HK-2 (cell line): ENCODE measurements at regions not wholly inside any gene's neighbourhood (a gene's known extent, or its start where the extent isn't known, plus 50 kb on each side); places are given as distances from the start of the nearest gene placed in this dataset.
"Not testable (repeated sequence)": the region's sequence is repeated elsewhere in the genome, so short reads cannot be mapped to it uniquely, and the experiment has no call there.

ENCODE experiments used
- DNase-seq: peaks from one replicate; pipeline ENCODE4 v3.0.0-alpha.2; 2018; ENCODE audit not compliant: unreplicated experiment

DNA sequence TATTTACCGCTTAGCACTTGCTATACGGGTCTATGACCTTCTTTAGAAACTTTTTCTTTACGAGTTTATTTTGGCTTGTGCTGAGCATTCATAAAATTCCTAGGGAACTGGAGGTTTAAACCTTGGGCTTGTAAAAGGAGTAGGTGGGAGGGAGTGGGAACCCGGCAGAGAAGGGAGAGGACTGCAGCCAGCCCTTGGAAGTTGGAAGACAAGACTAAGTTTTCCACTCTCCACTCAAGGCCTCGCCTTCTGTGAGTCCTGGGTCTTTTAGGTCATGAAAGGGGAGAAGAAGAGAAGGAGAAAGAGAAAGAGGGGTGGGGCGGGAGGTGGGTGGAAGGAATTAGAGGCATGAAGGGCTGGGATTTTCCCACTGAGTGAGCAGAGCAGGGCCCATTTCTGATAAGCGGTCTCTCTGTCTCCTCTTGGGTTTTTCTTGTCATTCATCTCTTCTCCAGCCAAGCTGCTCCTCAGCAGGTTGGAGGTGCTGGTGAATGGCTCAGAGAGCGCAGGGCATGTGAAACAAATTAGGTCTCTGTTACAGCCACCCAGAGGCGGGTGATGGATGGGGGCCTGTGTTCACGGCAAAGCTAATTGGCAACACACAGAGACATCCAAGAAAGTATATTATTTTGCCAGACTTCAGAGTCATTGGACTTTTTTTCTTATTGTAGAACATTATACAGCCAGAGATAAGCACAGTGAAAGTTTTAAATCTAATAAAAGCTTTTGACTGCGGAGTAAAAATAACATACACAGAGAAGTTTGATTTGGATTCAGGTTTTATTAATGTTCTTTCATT is 247.3 kb downstream of the FOXD2 start:
- DNase-seq: no peak

DNA sequence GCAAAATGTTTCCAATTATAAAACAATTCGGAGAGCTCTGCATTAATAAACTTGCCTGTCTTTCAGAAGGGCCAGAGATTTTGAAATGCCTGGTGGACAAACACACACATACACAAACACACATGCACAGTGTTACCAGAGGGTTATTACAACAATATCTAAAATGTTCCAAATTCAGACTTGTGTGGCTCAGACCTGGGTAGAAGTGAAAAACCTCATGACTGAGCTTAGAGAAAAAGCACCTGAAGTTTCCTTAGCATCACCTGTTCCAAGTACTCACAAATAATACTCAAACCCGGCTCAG is 247.9 kb downstream of the FOXD2 start:
- no peak for DNase-seq

GRCh38 chr1:47686731-47687630 is 249.1 kb downstream of the FOXD2 start:
- no peak for DNase-seq

GRCh38 chr1:47687631-47688460 is 250.0 kb downstream of the FOXD2 start:
- DNase-seq: no peak

DNA sequence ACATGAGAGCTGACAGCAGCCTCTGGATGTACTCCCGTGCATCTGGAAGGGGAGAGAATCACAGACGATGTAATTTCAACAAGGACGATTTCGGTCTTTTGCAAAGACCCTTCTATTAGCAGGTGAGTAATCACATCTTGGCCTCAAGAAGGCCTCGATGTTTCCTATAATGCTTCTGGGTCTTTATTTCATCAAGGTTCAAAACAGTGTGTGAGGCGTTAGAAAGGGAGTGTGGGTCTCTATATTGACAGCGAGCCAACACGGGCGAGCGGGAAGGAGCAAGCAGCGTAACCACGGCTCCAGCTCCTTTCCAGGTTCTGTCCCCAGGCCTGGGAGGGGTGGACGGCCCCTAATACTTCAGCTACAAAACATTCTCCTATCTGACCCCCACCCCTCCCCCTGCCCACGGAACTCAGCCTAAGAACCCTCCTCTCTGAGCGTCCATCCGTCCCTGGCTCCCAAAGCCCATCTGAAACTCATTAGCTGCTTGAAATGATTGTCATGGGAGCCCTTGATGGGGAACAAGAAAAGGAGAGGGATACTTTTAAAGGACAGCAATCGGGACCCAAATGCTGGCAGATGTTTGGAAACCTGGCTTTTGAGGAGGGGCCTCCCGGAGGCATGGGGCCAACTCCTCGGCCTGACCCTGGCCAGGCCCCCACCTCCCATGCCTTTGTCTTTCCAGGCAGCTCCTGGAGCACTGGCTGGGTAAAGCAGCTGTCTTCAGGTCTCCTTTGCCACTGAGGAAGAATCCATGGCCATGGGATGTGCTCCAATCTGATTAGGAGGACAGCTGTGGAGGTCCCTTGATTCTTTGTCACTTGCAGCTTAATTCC is 250.8 kb downstream of the FOXD2 start:
- DNase-seq: no peak

DNA sequence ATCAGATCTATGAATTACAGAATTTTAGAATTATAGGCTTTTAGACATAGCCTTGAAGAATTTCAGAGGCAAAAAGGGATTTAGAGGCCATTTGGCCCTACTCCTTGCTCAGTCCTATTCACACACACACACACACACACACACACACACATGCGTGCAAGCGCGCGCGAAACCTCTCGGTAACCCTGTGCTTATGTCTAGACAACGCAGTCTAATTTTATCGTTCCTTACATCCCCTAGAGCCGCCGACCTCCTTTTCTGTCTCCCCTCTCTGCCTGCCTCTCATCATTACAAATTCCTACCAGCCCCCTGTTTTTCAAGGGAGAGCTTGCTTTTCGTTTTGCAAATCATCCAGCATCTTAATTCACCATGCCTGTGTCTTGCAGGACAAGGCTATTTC is 252.1 kb downstream of the FOXD2 start:
- no peak for DNase-seq

DNA sequence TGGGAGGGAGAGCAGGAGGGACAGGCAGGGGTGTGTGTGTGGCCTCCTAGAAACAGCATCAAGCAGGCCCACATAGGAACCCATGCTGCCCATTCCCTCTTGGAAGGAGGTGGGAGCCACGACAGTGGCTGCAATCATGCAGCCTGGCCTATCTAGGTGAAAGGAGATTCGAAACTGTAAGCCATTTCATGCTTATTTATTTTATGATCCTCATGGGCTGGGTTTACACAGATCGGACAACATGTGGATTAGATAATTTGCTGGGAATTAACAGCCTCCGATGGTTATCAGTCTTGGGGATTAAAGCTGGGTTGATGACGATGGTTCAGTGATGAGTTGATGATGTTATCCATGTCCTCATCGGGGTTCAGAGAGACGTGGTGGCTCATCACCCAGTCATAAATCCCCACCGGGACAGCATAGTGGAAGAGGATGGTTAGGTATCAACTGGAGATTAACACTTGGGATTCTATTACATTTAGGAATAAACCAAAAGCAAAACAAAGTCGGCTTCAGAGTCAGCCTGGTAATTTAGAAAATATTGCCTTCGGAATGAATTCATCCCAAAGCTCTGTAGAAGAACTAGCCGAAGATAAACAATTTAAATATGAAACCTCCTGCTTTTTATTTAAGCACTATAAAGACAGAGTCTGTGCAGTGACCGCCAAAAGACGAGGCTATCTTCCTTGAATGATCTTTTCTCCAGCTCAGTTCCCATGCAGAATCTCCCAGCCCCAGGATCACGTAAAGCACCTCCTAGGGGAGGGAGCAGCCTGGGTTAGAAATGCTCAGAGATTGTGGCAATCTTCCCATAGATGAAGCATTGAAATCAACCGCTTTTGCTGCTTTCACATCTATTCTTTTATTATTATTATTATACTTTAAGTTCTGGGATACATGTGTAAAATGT is 252.8 kb downstream of the FOXD2 start:
- DNase-seq: no peak

DNA sequence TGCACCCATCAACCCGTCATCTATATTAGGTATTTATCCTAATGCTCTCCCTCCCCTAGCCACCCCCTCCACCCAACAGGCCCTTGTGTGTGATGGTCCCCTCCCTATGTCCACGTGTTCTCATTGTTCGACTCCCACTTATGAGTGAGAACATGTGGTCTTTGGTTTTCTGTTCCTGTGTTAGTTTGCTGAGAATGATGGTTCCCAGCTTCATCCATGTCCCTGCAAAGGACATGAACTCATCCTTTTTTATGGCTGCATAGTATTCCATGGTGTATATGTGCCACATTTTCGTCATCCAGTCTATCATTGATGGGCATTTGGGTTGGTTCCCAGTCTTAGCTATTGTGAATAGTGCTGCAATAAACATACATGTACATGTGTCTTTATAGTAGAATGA is 253.4 kb downstream of the FOXD2 start:
- not testable (repeated sequence) for DNase-seq

GRCh38 chr1:47692196-47692595 is 254.4 kb downstream of the FOXD2 start:
- DNase-seq: no peak

GRCh38 chr1:47693115-47693514 is 255.3 kb downstream of the FOXD2 start:
- no peak for DNase-seq

DNA sequence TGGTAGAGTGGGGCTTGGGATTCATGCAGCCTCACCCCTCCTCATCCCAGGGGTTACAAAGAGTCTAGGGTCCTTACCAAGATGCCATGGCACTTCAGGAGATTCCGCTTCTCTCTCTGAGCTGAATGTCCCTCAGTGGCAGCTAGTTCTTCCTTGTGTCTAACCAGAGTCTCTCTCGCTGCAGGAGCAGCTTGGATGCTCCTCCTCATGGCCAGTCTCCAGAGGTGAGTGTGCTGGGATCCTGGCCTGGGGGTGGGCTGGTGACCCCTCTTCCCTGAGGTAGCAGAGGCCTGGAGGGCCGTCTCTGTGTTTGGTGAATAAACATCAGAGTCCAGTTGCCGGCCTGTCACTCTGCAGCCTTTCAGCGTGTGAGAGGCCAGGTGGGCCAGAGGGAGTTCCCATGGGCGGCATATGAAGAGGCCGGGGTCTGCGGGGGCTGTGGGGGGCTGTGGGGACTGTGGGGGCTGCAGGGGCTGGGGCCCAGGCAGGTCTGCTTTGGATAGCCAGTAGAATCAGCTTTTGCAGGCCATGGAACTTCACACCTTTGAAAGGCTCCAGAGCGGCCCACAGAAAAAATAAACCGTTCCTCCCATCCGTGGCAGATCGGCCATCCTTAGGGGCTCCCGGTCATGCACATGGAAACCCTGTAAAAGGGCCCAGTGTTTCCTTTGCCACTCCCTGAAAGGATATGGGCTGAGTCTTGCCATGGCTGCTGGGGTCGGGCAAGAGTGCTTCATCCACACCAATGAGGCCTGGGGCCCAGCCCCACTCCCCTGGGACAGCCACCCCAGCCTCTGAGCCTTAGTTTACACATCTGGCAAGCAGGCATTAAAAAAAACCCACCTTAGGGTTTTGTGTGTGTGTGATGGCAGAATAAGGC is 256.4 kb downstream of the FOXD2 start:
- no peak for DNase-seq

DNA sequence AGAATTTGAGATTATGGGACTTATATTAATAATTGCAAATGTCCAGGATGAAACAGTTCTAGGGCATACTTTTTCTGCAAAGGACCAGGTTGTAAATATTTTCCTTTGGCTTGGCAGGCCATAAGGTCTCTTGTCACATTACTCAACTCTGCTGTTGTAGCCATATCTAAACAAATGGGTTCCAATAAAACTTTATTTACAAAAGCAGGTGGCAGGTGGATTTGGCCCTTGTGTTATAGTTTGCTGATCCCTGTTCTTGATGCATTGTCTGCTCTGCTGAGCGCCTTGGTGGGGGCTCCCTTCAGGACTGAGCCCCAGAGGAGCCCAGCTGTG is 258.5 kb downstream of the FOXD2 start:
- no peak for DNase-seq

DNA sequence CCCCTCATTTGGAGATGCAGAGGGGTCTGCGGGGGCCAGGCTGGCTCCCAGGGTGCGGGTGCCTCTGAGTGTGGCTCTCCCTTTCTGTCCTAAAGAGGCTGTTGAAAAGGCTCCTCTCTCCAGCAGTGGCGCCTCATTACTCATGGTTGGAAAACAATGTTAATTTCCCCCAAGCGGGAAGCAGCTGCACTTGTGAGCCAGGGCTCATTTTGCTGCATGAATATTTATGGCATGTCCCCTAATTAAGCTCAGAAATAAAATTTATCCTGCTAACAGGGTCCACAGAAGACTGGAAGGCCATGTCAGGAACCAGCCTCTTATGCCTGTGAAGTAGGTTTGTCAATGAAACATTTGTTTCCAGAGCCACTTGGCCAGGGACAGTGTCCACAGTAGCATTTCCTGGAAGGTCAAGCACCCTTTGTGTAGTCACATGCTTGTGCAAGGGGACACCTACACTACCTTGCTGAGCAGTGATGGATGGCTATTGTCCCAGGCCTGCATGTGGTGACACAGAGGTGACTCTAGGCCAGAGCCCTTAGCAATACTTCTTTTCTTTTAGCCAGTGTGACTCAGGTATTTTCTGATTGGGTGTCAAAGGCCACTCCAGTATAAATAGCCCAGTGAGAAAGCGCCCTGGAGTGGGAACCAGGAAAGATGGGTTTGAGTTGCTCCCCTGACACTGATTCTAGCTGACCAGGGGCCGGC is 259.0 kb downstream of the FOXD2 start:
- DNase-seq: no peak

GRCh38 chr1:47697616-47698335 is 259.9 kb downstream of the FOXD2 start:
- DNase-seq: no peak

- DNase-seq: no peak
These were observed 261.8 kb downstream of the FOXD2 start for GRCh38 chr1:47699492-47700235.

DNA sequence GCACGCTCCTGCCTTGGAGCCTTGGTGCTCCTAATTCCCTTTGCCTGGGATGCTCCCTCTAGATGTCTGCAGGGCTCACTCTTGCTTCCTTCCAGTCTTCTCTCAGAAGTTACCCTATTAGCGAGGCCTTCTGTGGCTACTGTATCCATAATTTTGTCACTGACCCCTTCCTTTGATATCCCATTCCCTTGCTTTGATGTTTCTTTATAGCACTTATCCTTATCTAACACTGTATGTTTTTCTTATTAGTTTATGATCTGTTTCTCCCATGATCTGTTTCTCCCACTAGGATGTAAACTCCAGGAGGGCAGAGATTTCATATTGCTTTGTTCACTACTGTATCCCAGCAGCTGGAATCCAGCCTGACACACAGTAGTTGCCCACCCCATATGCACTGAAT is 263.4 kb downstream of the FOXD2 start:
- no peak for DNase-seq

- no peak for DNase-seq
These were observed 264.1 kb downstream of the FOXD2 start for GRCh38 chr1:47701741-47702515.
